GM19240 (cell line): ENCODE measurements at regions not wholly inside any gene's neighbourhood (a gene's known extent, or its start where the extent isn't known, plus 50 kb on each side); places are given as distances from the start of the nearest gene placed in this dataset.
"Not testable (repeated sequence)": the region's sequence is repeated elsewhere in the genome, so short reads cannot be mapped to it uniquely, and the experiment has no call there.

Source experiments
- DNase-seq: peaks from one replicate; pipeline ENCODE4 v3.0.0; 2011; ENCODE audit warnings: low spot score; ENCODE audit not compliant: insufficient read length

- no peak for DNase-seq
Observed at GRCh38 chr4:138113819-138114400, 128.2 kb downstream of the SLC7A11 start.

- not testable (repeated sequence) for DNase-seq
Observed at GRCh38 chr4:138112890-138113289, 129.3 kb downstream of the SLC7A11 start.

GRCh38 chr4:138112389-138112788 lies 129.8 kb downstream of the SLC7A11 start:
- DNase-seq, result no peak

GRCh38 chr4:138111462-138112000 lies 130.6 kb downstream of the SLC7A11 start:
- DNase-seq, result no peak

GRCh38 chr4:138110815-138111214 lies 131.3 kb downstream of the SLC7A11 start:
- no peak for DNase-seq

- no peak for DNase-seq
Observed at GRCh38 chr4:138107023-138107422, 135.1 kb downstream of the SLC7A11 start.

- no peak for DNase-seq
Observed at GRCh38 chr4:138105331-138105730, 136.8 kb downstream of the SLC7A11 start.

GRCh38 chr4:138104284-138104680 lies 137.9 kb downstream of the SLC7A11 start:
- DNase-seq, result no peak

- DNase-seq, result no peak
Observed at GRCh38 chr4:138103597-138104283, 138.4 kb downstream of the SLC7A11 start.

- DNase-seq, result no peak
Observed at GRCh38 chr4:138099385-138099784, 142.8 kb downstream of the SLC7A11 start.

- DNase-seq, result no peak
Observed at GRCh38 chr4:138097912-138098600, 144.1 kb downstream of the SLC7A11 start.

- DNase-seq, result no peak
Observed at GRCh38 chr4:138096384-138097062, 145.6 kb downstream of the SLC7A11 start.

- DNase-seq, result no peak
Observed at GRCh38 chr4:138095378-138095777, 146.8 kb downstream of the SLC7A11 start.

- no peak for DNase-seq
Observed at GRCh38 chr4:138092060-138092459, 150.1 kb downstream of the SLC7A11 start.

- DNase-seq, result no peak
Observed at GRCh38 chr4:138090918-138091676, 151.1 kb downstream of the SLC7A11 start.

- DNase-seq, result peak; percentile 43
Observed at GRCh38 chr4:138090150-138090917, 151.8 kb downstream of the SLC7A11 start.

GRCh38 chr4:138088449-138089208 lies 153.5 kb downstream of the SLC7A11 start:
- DNase-seq, result no peak

GRCh38 chr4:138087066-138087719 lies 155.0 kb downstream of the SLC7A11 start:
- DNase-seq, result no peak

- no peak for DNase-seq
Observed at GRCh38 chr4:138086611-138087041, 155.5 kb downstream of the SLC7A11 start.
